Upper lobe of left lung (tissue), 6 donors: ENCODE measurements at regions not wholly inside any gene's neighbourhood (a gene's known extent, or its start where the extent isn't known, plus 50 kb on each side); places are given as distances from the start of the nearest gene placed in this dataset.

Experiments used
- ATAC-seq, 2 donors: fragments of 200-7000 bp; cut with Tn5 transposase; one replicate each; pipeline ENCODE4 v1.9.1; 2022; ENCODE audit warnings: mild to moderate bottlenecking in 2 of 2, moderate library complexity in 2 of 2; ENCODE audit not compliant: low FRiP score in 2 of 2
- DNase-seq, 2 donors: peaks; one replicate each; pipeline ENCODE4 v3.0.0-alpha.2; 2019 to 2020
- H3K27ac ChIP-seq, 4 donors: fragments of 200-600 bp; sonication (generic); one replicate each; pipeline ENCODE4 v1.5.1; 2016 to 2019
- H3K27me3 ChIP-seq, 4 donors: fragments of 200-600 bp; sonication (generic); one replicate each; pipeline ENCODE4 v1.5.1; 2017 to 2019
- H3K36me3 ChIP-seq, 4 donors: fragments of 200-600 bp; sonication (generic); one replicate each; pipeline ENCODE4 v1.5.1; 2016 to 2019
- H3K4me1 ChIP-seq, 4 donors: fragments of 200-600 bp; sonication (generic); one replicate each; pipeline ENCODE4 v1.5.1; 2018 to 2019
- H3K4me3 ChIP-seq, 4 donors: fragments of 200-600 bp; sonication (generic); one replicate each; pipeline ENCODE4 v1.5.1; 2017 to 2019; ENCODE audit warnings: mild to moderate bottlenecking in 2 of 4, moderate library complexity in 1 of 4
- H3K9me3 ChIP-seq, 4 donors: fragments of 200-600 bp; sonication (generic); one replicate each; pipeline ENCODE4 v1.5.1; 2018 to 2019
- CTCF ChIP-seq, 6 experiments: fragments of 450-650 bp in 4 of 6; fragments of 200-600 bp in 2 of 6; sonication (generic) in 2 of 6; IDR thresholded peaks; one replicate each; pipeline ENCODE4 v1.5.1; 2016 to 2019; ENCODE audit warnings: antibody characterized with exemption in 6 of 6
- EP300 ChIP-seq, 4 donors: sonication (generic); formaldehyde crosslinking; IDR thresholded peaks; one replicate each; pipeline ENCODE4 v1.5.1; 2017; ENCODE audit warnings: antibody characterized with exemption in 4 of 4, control low read depth in 2 of 4
- POLR2A ChIP-seq, 4 donors: fragments of 450-650 bp; IDR thresholded peaks; one replicate each; pipeline ENCODE4 v1.5.1; 2016 to 2017; ENCODE audit warnings: antibody characterized with exemption in 4 of 4, mild to moderate bottlenecking in 2 of 4
- POLR2AphosphoS5 ChIP-seq, 2 donors: sonication (generic); formaldehyde crosslinking; IDR thresholded peaks; one replicate each; pipeline ENCODE4 v1.5.1; 2017; ENCODE audit warnings: antibody characterized with exemption in 2 of 2
- WGBS, 2 donors: methylation state at CpG; one replicate each; pipeline ENCODE4 v1.1.5; 2017 to 2018; 5-methylcytosine and 5-hydroxymethylcytosine counted together
- donor health status: DM: no; HTN: no; CAD: no; lungs with moderate emphysema.
- donor health status: DM: no; HTN: yes; CAD: no; lungs with severe emphysema.

- DNase-seq (no peak), ATAC-seq (no peak)
- no peak overlapping the region for H3K4me3 ChIP-seq
- H3K27ac ChIP-seq, result no peak overlapping the region
- no peaks in the 10 kb centered on the region for H3K36me3 ChIP-seq
- TF ChIP-seq POLR2A (IDR thresholded peaks at IDR 0.05) (no peak), POLR2AphosphoS5 (IDR thresholded peaks at IDR 0.05) (no peak), EP300 (IDR thresholded peaks at IDR 0.05) (no peak), CTCF (IDR thresholded peaks at IDR 0.05) (no peak)
- no peaks in the 10 kb centered on the region for H3K9me3 ChIP-seq
- 63 to 67% methylated on average over 1 of the region's 1 CpG for WGBS, 2 donors
- no peaks in the 10 kb centered on the region for H3K4me1 ChIP-seq
- no peaks in the 10 kb centered on the region for H3K27me3 ChIP-seq
Observed at GRCh38 chr6:94127716-94128115, 708.4 kb upstream of the EPHA7 start.

- TF ChIP-seq POLR2AphosphoS5 (IDR thresholded peaks at IDR 0.05) (no peak), EP300 (IDR thresholded peaks at IDR 0.05) (no peak), CTCF (IDR thresholded peaks at IDR 0.05) (no peak), POLR2A (IDR thresholded peaks at IDR 0.05) (no peak)
- no peak overlapping the region for H3K27ac ChIP-seq
- ATAC-seq (no peak), DNase-seq (no peak)
- 78 to 85% methylated on average over 1 of the region's 1 CpG for WGBS, 2 donors
- no peaks in the 10 kb centered on the region for H3K9me3 ChIP-seq
- H3K4me3 ChIP-seq, result no peak overlapping the region
- H3K4me1 ChIP-seq, result no peaks in the 10 kb centered on the region
- no peaks in the 10 kb centered on the region for H3K27me3 ChIP-seq
- no peaks in the 10 kb centered on the region for H3K36me3 ChIP-seq
Observed at GRCh38 chr6:94124333-94124732, 705.0 kb upstream of the EPHA7 start.

GRCh38 chr6:94121094-94121493 is 701.7 kb upstream of the EPHA7 start:
- 80 to 87% methylated on average over 3 of the region's 3 CpGs for WGBS, 2 donors
- no peak for ATAC-seq

GRCh38 chr6:94099072-94099471 is 679.7 kb upstream of the EPHA7 start:
- Histone ChIP-seq H3K9me3 (no peaks in the 10 kb centered on the region), H3K27me3 (no peaks in the 10 kb centered on the region), H3K4me1 (no peaks in the 10 kb centered on the region), H3K4me3 (no peak overlapping the region), H3K27ac (no peak overlapping the region), H3K36me3 (no peaks in the 10 kb centered on the region)
- no peak for TF ChIP-seq EP300 (IDR thresholded peaks at IDR 0.05)
- no peak for TF ChIP-seq POLR2A (IDR thresholded peaks at IDR 0.05)
- no peak for TF ChIP-seq POLR2AphosphoS5 (IDR thresholded peaks at IDR 0.05)
- TF ChIP-seq CTCF (IDR thresholded peaks at IDR 0.05), result no peak
- WGBS, 2 donors, result 82 to 93% methylated on average over 4 of the region's 4 CpGs
- ATAC-seq (no peak), DNase-seq (no peak)

More at GRCh38 chr6:94121094-94121493, 701.7 kb upstream of the EPHA7 start:
- TF ChIP-seq EP300 (IDR thresholded peaks at IDR 0.05) (no peak), CTCF (IDR thresholded peaks at IDR 0.05) (no peak), POLR2A (IDR thresholded peaks at IDR 0.05) (no peak), POLR2AphosphoS5 (IDR thresholded peaks at IDR 0.05) (no peak)
- Histone ChIP-seq H3K4me1 (no peaks in the 10 kb centered on the region), H3K4me3 (no peak overlapping the region), H3K9me3 (no peaks in the 10 kb centered on the region), H3K36me3 (no peaks in the 10 kb centered on the region), H3K27ac (no peak overlapping the region), H3K27me3 (no peaks in the 10 kb centered on the region)
- no peak for DNase-seq

GRCh38 chr6:94095961-94096360 is 676.6 kb upstream of the EPHA7 start:
- Histone ChIP-seq H3K4me3 (no peak overlapping the region), H3K4me1 (no peaks in the 10 kb centered on the region), H3K36me3 (no peaks in the 10 kb centered on the region), H3K27ac (no peak overlapping the region), H3K27me3 (no peaks in the 10 kb centered on the region), H3K9me3 (no peaks in the 10 kb centered on the region)
- TF ChIP-seq POLR2AphosphoS5 (IDR thresholded peaks at IDR 0.05) (no peak), POLR2A (IDR thresholded peaks at IDR 0.05) (no peak), CTCF (IDR thresholded peaks at IDR 0.05) (no peak), EP300 (IDR thresholded peaks at IDR 0.05) (no peak)
- DNase-seq (no peak), ATAC-seq (no peak)
- 46 to 49% methylated on average over 1 of the region's 1 CpG for WGBS, 2 donors
